GM21619 (cell line): ENCODE measurements at regions not wholly inside any gene's neighbourhood (a gene's known extent, or its start where the extent isn't known, plus 50 kb on each side); places are given as distances from the start of the nearest gene placed in this dataset.
"Not testable (repeated sequence)": the region's sequence is repeated elsewhere in the genome, so short reads cannot be mapped to it uniquely, and the experiment has no call there.

ENCODE experiments used
- ATAC-seq: cut with Tn5 transposase; IDR thresholded peaks from one replicate; pipeline ENCODE4 v1.9.1; 2021; ENCODE audit not compliant: unreplicated experiment

GRCh38 chr4:64738240-64738639, 329.0 kb upstream of the TECRL start:
- ATAC-seq: no peak

DNA sequence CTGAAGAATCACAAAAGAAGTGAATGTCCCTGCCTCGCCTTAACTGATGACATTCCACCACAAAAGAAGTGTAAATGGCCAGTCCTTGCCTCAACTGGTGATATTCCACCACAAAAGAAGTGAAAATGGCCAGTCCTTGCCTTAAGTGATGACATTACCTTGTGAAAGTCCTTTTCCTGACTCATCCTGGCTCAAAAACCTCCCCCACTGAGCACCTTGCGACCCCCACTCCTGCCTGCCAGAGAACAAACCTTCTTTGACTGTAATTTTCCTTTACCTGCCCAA, 328.5 kb upstream of the TECRL start:
- not testable (repeated sequence) for ATAC-seq

- no peak for ATAC-seq
These were observed 328.0 kb upstream of the TECRL start for GRCh38 chr4:64737026-64737853.

DNA sequence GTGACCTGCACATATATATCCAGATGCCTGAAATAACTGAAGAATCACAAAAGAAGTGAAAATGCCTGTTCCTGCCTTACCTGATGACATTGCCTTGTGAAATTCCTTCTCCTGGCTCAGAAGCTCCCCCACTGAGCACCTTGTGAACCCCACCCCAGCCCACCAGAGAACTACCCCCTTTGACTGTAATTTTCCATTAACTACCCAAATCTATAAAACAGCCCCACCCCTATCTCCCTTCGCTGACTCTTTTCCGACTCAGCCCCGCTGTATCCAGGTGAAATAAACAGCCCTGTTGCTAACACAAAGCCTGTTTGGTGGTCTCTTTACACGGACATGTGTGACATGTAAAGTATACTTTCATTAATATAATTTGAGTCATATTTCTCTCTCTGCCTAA, 320.3 kb upstream of the TECRL start:
- ATAC-seq: no peak

DNA sequence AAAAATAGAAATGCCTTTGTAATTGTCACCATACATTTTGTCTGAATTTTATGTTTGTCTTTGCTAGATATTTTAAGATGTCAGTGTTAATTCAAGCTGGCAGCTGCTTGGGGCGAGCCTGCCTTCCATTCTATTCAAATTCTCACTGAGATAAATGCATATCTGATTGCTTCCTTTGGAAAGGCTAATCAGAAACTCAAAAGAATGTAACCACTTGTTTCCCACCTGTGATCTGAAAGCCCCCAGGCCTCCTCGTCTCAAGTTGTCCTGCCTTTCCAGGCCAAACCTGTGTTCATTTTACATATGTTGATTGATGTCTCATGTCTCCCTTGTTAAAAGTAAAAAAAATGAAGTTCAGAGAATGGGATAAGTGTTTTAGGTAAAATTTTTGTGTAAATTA, 318.7 kb upstream of the TECRL start:
- ATAC-seq: no peak

DNA sequence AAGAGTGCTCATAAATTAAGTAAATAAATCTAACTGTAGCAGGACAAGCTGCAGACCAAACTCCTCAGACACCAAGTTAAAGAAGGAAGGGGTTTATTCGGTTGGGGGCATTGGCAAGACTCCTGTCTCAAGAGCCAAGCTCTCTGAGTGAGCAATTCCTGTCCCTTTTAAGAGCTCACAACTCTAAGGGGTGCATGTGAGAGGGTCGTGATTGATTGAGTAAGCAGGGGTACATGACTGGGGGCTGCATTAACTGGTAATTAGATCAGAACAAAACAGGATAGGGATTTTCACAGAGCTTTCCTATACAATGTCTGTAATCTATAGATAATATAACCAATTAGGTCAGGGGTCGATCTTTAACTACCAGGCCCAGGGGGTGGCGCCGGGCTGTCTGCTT, 318.1 kb upstream of the TECRL start:
- not testable (repeated sequence) for ATAC-seq

GRCh38 chr4:64724689-64725088, 315.4 kb upstream of the TECRL start:
- ATAC-seq: no peak

GRCh38 chr4:64721106-64721505, 311.9 kb upstream of the TECRL start:
- ATAC-seq: no peak

- ATAC-seq: no peak
These were observed 308.8 kb upstream of the TECRL start for GRCh38 chr4:64718091-64718490.

- no peak for ATAC-seq
These were observed 306.5 kb upstream of the TECRL start for GRCh38 chr4:64715741-64716140.

- peak; percentile 65 for ATAC-seq
These were observed 304.1 kb upstream of the TECRL start for GRCh38 chr4:64713256-64713840.

DNA sequence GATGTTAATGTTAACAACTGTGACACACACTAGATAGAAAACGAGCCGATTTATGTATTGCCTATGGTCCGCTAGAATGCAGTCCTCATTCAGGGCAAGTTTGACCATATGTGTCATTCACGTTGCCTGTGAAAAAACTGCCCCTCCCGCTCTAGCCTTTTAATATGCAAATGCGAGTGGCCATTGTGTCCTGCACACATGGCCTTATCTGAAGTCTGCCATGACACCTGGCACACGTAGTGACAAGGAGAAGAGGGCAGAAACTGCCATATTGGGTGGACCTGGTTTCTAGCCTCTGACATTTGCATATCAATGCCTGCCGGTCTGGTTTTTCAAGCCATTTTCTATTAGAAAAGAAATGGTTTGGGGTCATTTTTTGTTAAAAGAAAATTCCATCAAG, 303.3 kb upstream of the TECRL start:
- no peak for ATAC-seq

GRCh38 chr4:64705989-64706388, 296.7 kb upstream of the TECRL start:
- ATAC-seq: no peak

GRCh38 chr4:64698171-64698570, 288.9 kb upstream of the TECRL start:
- ATAC-seq: no peak

DNA sequence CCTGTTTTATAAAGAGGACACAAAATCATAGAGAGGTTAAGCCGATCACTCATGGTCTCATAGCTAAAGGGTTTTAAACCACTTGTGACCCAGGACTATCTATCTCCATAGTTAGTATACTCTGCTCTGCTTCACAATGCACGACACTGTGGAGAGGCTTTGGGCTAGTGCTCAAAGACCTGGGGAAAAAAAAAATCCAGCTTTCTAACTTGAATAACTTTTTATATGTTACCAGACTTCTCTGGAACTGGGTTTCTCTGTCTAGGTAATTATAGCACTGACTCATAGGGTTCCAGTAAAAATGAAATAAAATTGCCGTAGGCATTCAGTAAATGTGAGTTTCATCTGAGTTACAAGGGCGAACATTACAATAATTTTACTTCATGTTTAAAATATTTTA, 273.7 kb upstream of the TECRL start:
- no peak for ATAC-seq

DNA sequence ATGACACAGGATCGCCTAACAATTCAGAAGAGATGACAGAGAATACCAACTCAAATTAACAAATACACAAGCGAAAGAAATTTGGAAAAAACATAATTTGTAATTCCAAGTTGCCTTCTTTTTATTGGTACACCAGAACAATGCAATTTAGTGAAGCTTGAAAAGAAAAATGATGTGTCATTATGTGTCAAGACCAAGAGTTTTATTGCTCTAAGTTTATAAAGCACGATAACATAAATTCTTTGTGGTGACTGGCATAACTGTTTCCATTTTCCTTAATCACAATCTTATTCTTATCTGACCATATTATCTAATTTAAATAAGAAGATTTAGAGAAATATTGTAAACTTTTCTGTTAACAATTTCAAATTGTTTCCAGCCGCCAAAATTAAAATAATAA, 273.2 kb upstream of the TECRL start:
- no peak for ATAC-seq

DNA sequence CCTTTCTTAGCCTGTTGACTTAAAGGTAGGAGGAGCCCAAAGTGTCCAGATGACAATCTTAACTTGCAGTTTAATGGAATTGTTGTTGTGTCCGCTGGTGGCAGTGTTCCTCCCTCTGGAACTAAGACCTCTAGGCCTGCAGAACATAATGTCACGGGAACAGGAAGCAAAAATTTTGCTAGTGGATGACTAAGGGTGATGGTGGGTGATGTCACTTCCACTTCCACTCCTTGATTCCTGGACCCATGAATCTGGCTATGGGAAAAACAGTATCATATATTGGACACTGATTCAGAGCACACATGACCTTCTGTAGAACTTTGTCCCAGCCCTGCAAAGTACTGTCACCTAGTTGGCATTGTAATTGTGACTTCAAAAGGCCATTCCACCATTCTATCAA, 263.9 kb upstream of the TECRL start:
- not testable (repeated sequence) for ATAC-seq

DNA sequence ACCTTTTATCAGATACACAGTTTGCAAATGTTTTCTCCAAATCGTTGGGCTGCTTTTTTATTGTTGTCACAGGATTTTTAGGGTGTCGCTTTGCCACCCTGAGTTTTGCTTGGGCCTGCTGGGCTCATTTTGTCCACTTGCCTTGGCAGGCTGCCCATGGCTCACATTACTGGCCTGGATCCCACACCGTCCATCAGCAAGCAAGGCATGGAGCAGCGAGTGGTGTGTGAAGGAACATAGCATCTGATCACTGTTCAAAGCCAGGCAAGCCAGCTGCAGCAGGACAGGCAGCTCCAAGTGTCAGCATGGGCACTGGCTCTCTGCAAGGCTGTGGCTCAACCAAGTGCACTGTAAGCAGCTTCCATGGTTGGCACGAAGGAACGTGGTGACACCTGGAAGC, 261.4 kb upstream of the TECRL start:
- ATAC-seq: no peak

DNA sequence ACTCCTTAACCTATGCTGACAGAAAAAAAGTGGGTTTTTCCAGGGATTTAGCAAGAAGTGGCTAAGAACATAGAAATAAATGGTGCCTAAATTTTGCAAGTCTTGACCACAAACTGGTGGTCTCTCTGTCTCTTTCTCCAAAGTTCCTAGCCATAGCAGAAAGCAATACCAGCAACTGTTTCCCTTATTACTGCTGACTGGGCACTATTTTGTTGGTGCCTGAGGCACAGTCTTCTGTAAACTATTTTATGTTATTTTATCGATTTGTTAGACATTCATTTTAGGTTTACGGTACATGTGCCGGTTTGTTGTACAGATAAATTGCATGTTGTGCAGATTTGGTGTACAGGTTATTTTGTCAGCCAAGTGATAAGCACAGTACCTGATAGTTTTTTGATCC, 234.6 kb upstream of the TECRL start:
- ATAC-seq: no peak

GRCh38 chr4:64642936-64643335, 233.7 kb upstream of the TECRL start:
- ATAC-seq: no peak

GRCh38 chr4:64640402-64640801, 231.2 kb upstream of the TECRL start:
- ATAC-seq: not testable (repeated sequence)

GRCh38 chr4:64625438-64625837, 216.2 kb upstream of the TECRL start:
- no peak for ATAC-seq

DNA sequence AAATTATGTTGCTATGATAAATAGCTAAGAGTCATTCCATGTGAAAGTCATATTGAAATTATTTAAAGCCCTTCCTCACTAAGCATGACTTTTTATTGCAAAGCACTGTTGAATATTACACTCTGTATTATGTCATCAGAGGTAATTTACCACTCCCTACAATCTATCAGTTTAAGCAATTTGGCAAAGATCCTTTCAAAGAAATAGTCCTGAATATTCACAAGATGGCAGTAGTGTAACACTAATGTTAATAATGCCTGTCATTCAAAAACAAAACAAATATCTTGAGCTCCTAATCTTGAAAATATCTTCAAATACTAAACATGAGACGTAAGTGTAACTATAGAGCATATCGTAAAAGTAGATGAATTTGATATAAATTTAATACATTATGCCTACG, 208.6 kb upstream of the TECRL start:
- no peak for ATAC-seq
